Activated T-cell treated with anti-CD3 and anti-CD28 coated beads for 4 hours (primary cell): ENCODE measurements at regions not wholly inside any gene's neighbourhood (a gene's known extent, or its start where the extent isn't known, plus 50 kb on each side); places are given as distances from the start of the nearest gene placed in this dataset.
"Not testable (repeated sequence)": the region's sequence is repeated elsewhere in the genome, so short reads cannot be mapped to it uniquely, and the experiment has no call there.

ENCODE experiments used
- DNase-seq: peaks from one replicate; pipeline ENCODE4 v3.0.0-alpha.2; 2020

GRCh38 chr13:74266861-74267260 is 132.7 kb upstream of the KLF12 start:
- DNase-seq: no peak

GRCh38 chr13:74266309-74266708 is 132.1 kb upstream of the KLF12 start:
- no peak for DNase-seq

DNA sequence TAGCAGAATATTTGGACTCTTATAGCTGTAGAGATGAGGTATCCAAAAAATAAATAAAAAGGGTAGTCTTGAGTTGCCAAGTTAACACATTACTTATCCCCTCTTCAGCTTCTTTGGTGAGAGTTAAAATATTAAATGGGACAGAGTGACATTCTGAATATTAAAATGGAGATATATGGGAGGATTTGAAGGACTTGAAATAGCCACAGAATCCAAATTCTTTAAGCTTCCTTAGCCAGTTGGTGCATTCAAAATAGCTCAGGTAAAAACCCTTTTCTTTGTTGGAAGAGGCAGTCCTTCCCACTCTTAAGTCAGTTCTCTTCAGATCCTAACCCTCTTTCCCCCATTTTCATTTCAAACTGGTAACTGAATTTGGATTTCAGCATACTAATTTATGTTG is 130.1 kb upstream of the KLF12 start:
- DNase-seq: no peak

GRCh38 chr13:74260420-74260819 is 126.2 kb upstream of the KLF12 start:
- DNase-seq: not testable (repeated sequence)

DNA sequence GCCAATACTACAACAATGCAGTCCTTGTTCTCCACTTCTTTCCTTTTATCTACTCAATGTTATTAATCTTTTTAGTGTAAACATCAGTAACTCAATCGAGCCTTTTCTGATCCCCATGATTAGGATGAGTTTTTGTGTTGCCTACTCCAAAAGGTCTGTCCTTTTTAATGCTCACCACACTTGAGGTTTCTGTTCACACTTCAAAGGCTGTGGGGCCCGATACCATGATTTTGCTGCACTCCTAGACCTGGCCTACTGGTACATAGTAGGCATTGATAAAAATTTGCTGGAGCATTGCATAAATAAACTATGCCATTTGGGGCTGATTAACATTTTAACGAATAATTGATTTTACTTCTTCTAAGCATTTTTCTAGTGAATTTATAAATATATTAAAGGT is 125.4 kb upstream of the KLF12 start:
- no peak for DNase-seq

- no peak for DNase-seq
Measured at GRCh38 chr13:74258961-74259360, 124.8 kb upstream of the KLF12 start.

- DNase-seq: no peak
Measured at GRCh38 chr13:74256969-74257368, 122.8 kb upstream of the KLF12 start.

DNA sequence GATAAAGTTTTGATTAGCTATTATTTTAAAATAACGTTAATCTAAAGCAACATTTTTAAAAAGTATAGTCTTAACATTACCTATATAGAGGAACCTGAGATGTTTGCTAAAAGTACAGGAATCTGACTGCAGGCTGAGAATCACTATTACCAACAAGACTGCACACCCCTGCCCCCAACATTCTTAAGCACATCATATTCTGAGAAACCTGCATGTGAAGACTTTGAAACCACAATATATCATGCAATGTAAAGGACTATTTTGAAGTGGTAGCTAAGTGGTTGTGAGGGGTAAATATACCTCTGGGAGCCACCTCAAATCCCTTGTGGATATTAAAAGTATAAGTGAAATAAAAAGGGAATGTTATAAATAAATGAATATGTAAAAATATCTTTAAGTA is 119.0 kb upstream of the KLF12 start:
- DNase-seq: no peak

DNA sequence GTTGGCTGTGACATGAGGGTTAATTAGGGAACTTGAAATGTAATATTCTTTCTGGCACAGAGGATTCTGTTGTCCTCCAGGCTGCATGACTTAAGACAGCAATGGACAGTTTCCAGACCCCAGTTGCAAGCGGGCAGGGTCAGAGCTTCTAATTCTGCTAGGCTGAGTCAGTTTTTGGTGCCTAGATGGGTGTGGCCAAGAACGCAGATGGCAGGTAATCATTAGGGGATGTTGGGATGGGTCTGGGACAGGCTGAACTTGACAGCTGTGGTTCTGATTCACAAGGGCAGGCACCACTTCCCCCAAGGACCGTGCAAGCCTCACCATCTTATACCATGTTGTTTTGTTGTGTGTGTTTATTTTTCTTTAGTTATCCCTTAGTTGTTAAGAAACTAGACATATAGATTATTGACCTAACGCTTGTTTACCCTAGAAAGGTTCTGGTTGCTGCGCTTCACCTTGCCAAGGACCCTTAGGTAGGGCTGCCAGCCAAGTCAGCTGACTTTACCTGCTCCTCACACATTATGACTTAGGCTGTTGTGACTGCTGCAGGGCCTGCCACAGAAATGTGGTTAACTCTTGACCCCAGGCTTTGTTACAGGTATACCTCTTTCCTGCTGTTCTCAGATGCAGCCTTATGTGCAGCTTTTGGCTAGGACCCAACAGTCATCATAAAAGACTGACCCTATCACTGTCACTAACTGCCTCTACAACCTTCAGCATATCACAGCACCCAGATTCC is 117.7 kb upstream of the KLF12 start:
- DNase-seq: no peak

GRCh38 chr13:74250738-74251190 is 116.6 kb upstream of the KLF12 start:
- no peak for DNase-seq

GRCh38 chr13:74248477-74248876 is 114.3 kb upstream of the KLF12 start:
- no peak for DNase-seq

DNA sequence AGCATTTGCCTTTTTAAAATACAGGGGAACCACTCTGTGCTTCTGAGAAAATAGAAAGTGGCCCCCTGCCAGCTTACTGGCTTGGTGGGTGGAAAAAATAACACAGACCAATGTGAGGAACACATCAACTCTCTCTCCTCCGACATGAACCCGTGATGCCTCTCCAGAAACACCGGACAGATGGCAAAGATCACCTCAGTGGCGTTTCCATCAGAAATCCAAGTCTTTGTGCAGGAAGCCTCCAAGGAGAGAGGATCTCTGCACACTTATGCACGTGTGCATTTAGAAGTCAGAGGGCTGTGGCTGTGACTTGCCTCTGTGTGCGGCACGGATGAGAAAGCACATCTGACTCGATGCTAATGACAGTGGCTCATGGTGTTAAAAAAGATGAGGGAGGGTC is 112.3 kb upstream of the KLF12 start:
- peak; percentile 29 for DNase-seq

DNA sequence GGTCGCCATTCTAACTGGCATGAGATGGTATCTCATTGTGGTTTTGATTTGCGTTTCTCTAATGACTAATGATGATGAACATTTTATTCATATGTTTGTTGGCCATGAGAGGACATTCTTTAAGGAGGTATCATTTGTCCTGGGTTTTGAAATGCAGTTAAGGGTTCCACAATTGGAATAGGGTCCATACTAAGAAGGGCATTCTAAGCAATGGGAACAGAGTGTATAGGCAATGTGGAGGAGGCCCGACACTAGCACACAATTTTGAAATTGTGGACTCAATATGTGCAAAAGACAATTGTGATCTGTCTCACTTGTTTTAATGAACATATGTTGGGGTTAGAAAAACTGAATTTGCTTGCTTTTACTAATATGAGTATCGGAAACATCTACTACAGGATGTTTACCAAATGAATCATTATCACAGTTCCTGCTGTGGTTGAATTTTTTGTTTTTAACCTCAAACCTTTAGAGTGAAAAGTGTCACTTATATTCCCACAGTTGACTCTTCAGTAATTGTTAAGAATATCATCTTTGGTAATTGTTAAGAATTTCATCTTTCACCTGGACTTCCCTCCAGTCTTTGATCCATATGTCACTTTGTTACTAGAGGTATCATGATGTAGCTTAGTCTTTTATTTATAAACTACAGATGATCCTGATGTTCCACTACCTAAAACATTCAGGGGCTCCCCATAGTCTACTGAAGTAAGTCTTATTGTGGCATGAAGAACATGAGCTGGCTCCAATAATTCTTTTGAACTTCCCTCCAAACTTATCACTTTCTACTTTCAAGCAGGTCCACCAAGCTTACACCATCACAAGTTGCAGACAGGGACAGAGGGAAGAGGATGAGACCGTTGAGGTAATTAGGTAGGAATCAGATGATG is 109.7 kb upstream of the KLF12 start:
- no peak for DNase-seq

DNA sequence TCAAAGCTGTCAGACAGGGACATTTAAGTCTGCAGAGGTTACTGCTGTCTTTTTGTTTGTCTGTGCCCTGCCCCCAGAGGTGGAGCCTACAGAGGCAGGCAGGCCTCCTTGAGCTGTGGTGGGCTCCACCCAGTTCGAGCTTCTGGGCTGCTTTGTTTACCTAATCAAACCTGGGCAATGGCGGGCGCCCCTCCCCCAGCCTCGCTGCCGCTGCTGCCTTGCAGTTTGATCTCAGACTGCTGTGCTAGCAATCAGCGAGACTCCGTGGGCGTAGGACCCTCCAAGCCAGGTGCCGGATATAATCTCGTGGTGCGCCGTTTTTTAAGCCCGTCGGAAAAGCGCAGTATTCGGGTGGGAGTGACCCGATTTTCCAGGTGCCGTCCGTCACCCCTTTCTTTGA is 107.1 kb upstream of the KLF12 start:
- not testable (repeated sequence) for DNase-seq

DNA sequence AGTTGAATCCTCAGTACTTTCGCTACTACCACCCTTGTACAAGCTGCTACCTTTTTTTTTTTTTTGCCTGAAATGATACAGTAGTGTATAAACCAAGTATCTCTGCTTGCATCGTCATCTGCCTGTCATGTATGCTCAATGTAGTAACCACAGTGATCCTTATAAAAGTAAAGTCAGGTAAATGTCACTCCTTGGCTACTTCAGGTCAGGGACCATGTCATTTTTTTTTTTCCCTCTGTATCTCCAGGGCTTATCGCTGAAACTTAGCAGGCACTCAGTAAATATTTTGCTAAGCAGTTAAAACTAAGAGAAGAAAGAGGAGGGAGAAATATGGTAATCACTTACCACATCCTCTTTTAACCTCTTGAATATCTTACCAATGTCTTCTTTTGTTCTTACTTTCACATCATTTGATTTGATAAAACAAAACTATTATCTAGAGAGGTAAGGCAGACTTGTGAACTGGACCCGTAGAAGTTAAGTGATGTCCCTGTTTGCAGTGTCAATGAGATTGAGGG is 96.8 kb upstream of the KLF12 start:
- no peak for DNase-seq

- DNase-seq: no peak
Measured at GRCh38 chr13:74229242-74229641, 95.0 kb upstream of the KLF12 start.

DNA sequence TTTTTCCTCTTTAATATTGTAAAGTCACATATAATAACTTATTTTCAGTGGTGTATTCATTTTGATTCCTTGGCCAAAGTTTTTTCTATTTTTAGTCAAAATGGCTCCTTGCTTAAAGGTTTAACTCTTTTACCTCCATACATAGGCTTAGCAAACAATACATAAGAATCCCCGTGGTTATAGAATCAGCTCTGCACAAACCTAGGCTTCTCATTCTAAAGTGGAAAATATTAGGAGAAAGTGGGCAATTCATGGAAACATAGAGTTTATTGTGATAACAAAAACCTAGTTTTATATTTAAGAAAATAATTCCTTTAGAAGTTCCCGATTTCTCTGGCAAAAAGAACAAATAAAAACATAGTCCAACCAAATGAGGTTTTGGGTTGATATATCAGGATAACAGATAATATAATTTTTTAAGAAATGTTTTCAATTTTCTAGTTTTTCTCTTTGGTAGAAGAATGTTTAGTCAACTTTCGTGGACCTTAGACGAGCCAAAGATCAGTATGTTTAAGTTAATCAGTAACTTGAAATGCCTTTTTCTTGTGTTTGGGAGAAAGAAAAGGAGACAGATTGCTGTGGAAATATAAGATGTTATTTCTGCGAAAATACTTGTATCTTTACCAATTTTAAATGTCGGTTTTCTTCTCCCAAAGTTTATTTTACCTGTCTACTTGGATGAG is 93.4 kb upstream of the KLF12 start:
- no peak for DNase-seq

DNA sequence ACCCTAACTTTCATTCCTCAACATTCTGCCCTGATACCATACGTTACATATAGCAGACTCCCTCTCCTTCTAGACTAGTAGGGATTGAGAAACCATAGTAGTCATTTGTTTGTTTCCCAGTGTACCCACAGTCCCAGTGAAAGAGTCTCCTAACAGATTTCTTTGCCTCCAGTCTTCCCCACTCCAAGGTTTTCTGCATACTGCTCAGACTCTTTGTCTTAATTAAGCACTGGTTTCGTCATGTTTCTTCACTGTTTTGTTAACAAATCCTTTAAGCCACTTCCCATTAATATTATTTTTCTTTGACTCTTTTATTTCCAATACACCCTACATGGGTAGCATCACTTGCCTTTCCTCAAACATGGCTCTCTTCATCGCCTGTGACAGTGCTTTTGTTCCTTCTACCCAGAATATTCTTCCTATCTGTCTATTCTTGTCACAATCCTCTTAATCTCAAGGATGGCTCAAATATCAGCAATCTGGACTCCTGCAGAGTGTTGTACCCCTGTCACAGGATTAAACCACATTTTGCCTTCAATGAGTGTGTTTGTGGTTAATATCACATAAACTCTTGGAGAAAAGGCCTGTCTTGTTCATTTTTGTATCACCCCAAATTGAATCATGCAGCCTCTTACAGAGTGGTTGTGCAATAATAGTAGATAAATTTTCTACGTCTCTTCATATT is 92.7 kb upstream of the KLF12 start:
- DNase-seq: no peak

- no peak for DNase-seq
Measured at GRCh38 chr13:74221752-74222151, 87.5 kb upstream of the KLF12 start.

- DNase-seq: no peak
Measured at GRCh38 chr13:74219566-74219965, 85.4 kb upstream of the KLF12 start.

DNA sequence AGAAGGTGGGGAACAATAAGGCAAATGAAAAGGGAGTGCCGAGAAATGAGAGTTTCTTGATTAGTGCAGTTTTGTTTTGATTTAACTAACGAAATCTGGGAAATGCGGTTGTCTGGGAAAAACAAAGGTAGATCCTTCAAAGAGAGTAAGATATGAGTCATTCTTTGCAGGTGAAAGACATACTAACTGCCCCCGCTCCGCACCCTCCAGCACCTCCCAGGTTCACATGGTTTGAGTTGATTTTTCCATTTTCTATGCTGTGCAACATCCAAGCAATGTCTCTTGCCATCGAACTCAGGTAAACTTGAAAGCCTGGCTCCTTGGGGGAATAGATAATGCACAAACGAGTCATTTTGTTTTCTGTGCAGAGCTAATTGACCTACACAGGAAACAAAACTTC is 84.1 kb upstream of the KLF12 start:
- no peak for DNase-seq

DNA sequence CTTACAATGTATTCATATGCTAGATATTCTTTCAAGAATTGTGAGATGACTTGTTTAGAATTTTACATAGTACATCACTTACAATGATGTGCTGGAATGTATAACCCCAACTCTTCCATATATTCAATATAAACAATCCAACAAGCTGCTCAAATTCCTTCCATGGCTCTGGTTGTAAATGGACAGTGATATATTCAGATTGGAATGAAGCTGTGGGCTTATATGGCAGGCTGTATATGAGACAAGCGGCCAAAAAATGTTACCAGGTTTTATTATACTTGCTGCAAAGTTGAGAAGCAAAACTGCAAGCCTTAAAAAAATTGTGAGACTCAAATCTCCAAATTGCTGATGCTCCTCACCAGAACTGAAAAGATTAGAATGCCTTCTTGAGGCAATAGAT is 83.6 kb upstream of the KLF12 start:
- no peak for DNase-seq

DNA sequence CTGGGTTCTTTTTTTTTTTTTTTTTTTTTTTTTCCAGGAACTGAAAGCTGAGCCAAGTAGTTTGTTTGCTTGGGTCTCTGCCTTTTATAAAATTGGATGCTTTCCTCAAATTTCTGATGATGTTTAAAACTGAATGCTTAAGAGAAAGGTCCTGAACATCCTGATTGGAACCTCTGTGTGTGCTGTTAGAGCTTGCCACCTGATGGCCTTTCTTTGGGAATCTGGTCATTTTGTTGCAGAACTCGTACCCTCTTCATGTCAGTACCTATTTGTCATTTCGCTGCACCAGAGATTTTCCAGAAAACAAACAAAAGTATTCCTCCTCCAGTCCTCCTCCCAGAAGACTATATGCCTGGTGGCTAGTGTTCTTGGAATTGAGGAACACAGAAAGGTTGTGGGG is 81.2 kb upstream of the KLF12 start:
- DNase-seq: no peak
